Naive thymus-derived CD4-positive, alpha-beta T cell (primary cell): ENCODE measurements at regions not wholly inside any gene's neighbourhood (a gene's known extent, or its start where the extent isn't known, plus 50 kb on each side); places are given as distances from the start of the nearest gene placed in this dataset.

Experiments
- ATAC-seq: fragments of 150-1000 bp; cut with Tn5 transposase; 2 replicates; pipeline ENCODE4 v1.10.0; 2021; ENCODE audit warnings: mild to moderate bottlenecking, moderate library complexity
- CTCF ChIA-PET: fragments of 350-600 bp; sonication (Branson Sonifier 250); formaldehyde crosslinking; loops from one replicate; lab custom pipeline; 2021; ENCODE audit warnings: antibody characterized with exemption; lab: Charles Lee
- POLR2A ChIA-PET: fragments of 350-600 bp; sonication (Branson Sonifier 250); formaldehyde crosslinking; loops from one replicate; lab custom pipeline; 2021; ENCODE audit warnings: antibody characterized with exemption, inconsistent platforms; lab: Charles Lee
- DNase-seq, 9 donors: peaks; one replicate each; pipeline versions ENCODE4 v3.0.0 to v3.0.0-alpha.2; 2020 to 2022; ENCODE audit warnings: mixed read lengths in 1 of 9
- H3K27ac ChIP-seq: one replicate; pipeline ENCODE4 v1.7.0; 2013; ENCODE audit warnings: mild to moderate bottlenecking, low read depth, low read length, moderate library complexity
- H3K27me3 ChIP-seq, 2 donors: one replicate each; pipeline ENCODE4 v1.7.0; 2013; ENCODE audit warnings: low read length in 2 of 2, mild to moderate bottlenecking in 2 of 2, moderate library complexity in 2 of 2; ENCODE audit not compliant: control insufficient read depth in 2 of 2, insufficient read depth in 2 of 2
- H3K36me3 ChIP-seq, 3 experiments: 1 replicate in 2 of 3; 2 replicates in 1 of 3; pipeline ENCODE4 v1.7.0; 2013; ENCODE audit warnings: low read length in 3 of 3, mild to moderate bottlenecking in 3 of 3, moderate library complexity in 1 of 3; ENCODE audit not compliant: insufficient read depth in 3 of 3, control insufficient read depth in 2 of 3
- H3K4me1 ChIP-seq, 2 donors: one replicate each; pipeline ENCODE4 v1.7.0; 2013; ENCODE audit warnings: low read length in 2 of 2, mild to moderate bottlenecking in 2 of 2, moderate library complexity in 1 of 2; ENCODE audit not compliant: control insufficient read depth in 2 of 2, insufficient read depth in 2 of 2
- H3K4me3 ChIP-seq: 2 replicates; pipeline ENCODE4 v1.7.0; 2013; ENCODE audit warnings: mild to moderate bottlenecking, low read length
- H3K9me3 ChIP-seq, 3 experiments: 1 replicate in 2 of 3; 2 replicates in 1 of 3; pipeline ENCODE4 v1.7.0; 2013; ENCODE audit warnings: low read length in 3 of 3; ENCODE audit not compliant: control insufficient read depth in 2 of 3
- H3K27ac Mint-ChIP-seq, 9 donors: one replicate each; pipeline ENCODE4 v1.8.0; 2020 to 2022; ENCODE audit warnings: mixed read lengths in 9 of 9, mild to moderate bottlenecking in 8 of 9, moderate library complexity in 5 of 9, inconsistent platforms in 2 of 9
- H3K27me3 Mint-ChIP-seq, 5 donors: one replicate each; pipeline ENCODE4 v1.8.0; 2021 to 2022; ENCODE audit warnings: mixed read lengths in 5 of 5, mild to moderate bottlenecking in 1 of 5
- H3K36me3 Mint-ChIP-seq, 5 donors: one replicate each; pipeline ENCODE4 v1.8.0; 2020 to 2022; ENCODE audit warnings: mixed read lengths in 5 of 5, mild to moderate bottlenecking in 3 of 5, inconsistent platforms in 1 of 5
- H3K4me1 Mint-ChIP-seq, 7 donors: one replicate each; pipeline ENCODE4 v1.8.0; 2020 to 2022; ENCODE audit warnings: mixed read lengths in 7 of 7, mild to moderate bottlenecking in 3 of 7, inconsistent platforms in 1 of 7
- H3K4me3 Mint-ChIP-seq, 10 donors: one replicate each; pipeline ENCODE4 v1.8.0; 2020 to 2022; ENCODE audit warnings: mild to moderate bottlenecking in 10 of 10, mixed read lengths in 10 of 10, moderate library complexity in 6 of 10, inconsistent platforms in 2 of 10
- H3K9me3 Mint-ChIP-seq, 11 donors: one replicate each; pipeline ENCODE4 v1.8.0; 2020 to 2022; ENCODE audit warnings: mixed read lengths in 11 of 11, mild to moderate bottlenecking in 4 of 11, inconsistent platforms in 1 of 11, moderate library complexity in 1 of 11
- intact Hi-C, 2 donors: fragments of 100-400 bp; cut with micrococcal nuclease; formaldehyde crosslinking; loops; one replicate each; pipeline ENCODE4 v1.15.1; 2023

DNA sequence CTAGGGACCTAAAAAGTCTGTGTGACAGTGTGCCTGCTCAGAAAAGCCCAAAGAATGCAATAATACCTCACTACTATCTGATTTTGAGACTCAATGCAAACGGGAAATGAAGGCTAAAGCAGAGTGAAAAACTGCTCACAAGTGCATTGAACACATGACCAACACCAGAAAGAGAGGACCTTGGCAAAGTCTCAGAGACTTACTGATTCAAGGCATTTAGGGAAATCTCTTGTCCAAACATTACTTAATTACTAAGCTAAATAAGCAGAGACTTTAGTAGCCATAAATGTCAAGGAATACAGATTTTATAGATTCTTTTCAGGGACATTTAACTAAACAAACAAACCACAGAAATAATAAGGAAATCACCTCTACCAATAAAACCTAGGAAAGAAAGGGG is 916.0 kb downstream of the FSTL5 start:
- intact Hi-C loops = no loop called here
- Mint-ChIP-seq H3K9me3 (peaks cover 0 to 21% (median 7%) of the 10 kb centered on the region in 11 donors), H3K4me1 (no peaks in the 10 kb centered on the region), H3K36me3 (no peaks in the 10 kb centered on the region), H3K27ac (no peak overlapping the region), H3K27me3 (no peaks in the 10 kb centered on the region), H3K4me3 (no peak overlapping the region)
- peaks cover 0 to 3% (median 0%) of the 10 kb centered on the region in 3 experiments for H3K9me3 ChIP-seq
- H3K27me3 ChIP-seq = no peaks in the 10 kb centered on the region
- ATAC-seq = no peak
- no peak overlapping the region for H3K4me3 ChIP-seq
- H3K27ac ChIP-seq = no peak overlapping the region
- H3K4me1 ChIP-seq = no peaks in the 10 kb centered on the region
- no peaks in the 10 kb centered on the region for H3K36me3 ChIP-seq
- POLR2A ChIA-PET = no interaction called here
- CTCF ChIA-PET = no interaction called here
- DNase-seq = no peak

DNA sequence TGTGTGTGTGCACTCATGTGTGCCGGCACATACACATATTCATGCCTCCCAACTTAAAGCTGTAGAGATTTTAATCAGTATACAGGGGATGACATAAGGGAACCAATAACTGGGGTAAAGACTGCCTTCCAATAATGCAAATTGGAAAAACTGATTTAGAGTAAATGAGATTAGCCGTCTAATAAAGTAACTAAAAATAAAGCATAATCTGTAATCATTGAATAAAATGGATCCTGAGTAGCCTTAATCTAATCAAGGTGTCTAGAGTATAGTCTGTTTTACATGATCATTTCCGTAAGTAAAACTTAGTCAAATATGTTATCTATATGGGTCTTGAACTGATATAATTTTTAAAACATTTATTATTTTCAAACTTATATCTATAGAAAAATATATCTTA is 925.8 kb downstream of the FSTL5 start:
- CTCF ChIA-PET = no interaction called here

DNA sequence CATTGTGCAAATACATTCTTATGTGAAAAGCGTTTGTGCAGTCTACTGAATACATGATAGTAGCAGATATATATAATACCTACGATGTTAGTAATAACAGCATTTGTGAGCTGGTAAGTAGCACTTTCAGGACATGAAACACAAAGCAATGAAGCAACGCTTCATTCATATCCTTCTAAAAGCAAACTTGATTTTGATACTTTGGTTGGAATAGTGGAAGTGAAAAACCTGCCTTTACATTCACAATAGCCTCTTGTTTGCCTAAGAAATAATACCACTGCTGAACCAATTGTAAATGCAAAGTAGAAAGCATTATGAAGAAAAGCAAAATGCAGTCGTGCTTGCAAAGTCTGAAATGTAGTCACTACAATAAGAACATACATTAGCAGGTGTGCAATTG is 926.3 kb downstream of the FSTL5 start:
- no peaks in the 10 kb centered on the region for H3K36me3 Mint-ChIP-seq
- ChIA-PET CTCF (no interaction called here), POLR2A (no interaction called here)
- no peak overlapping the region for H3K4me3 ChIP-seq
- intact Hi-C loops = no loop called here
- no peaks in the 10 kb centered on the region for H3K27me3 Mint-ChIP-seq
- no peaks in the 10 kb centered on the region for H3K4me1 Mint-ChIP-seq
- DNase-seq = no peak
- H3K27ac ChIP-seq = no peak overlapping the region
- peaks cover 0 to 16% (median 0%) of the 10 kb centered on the region in 11 donors for H3K9me3 Mint-ChIP-seq
- H3K9me3 ChIP-seq = no peaks in the 10 kb centered on the region
- no peaks in the 10 kb centered on the region for H3K36me3 ChIP-seq
- H3K27me3 ChIP-seq = no peaks in the 10 kb centered on the region
- H3K4me3 Mint-ChIP-seq = no peak overlapping the region
- no peak for ATAC-seq
- no peaks in the 10 kb centered on the region for H3K4me1 ChIP-seq
- no peak overlapping the region for H3K27ac Mint-ChIP-seq

More for the DNA sequence above, 925.8 kb downstream of the FSTL5 start:
- H3K36me3 Mint-ChIP-seq = no peaks in the 10 kb centered on the region
- H3K9me3 ChIP-seq = no peaks in the 10 kb centered on the region
- H3K4me3 Mint-ChIP-seq = no peak overlapping the region
- H3K4me1 Mint-ChIP-seq = no peaks in the 10 kb centered on the region
- H3K27ac Mint-ChIP-seq = no peak overlapping the region
- no peaks in the 10 kb centered on the region for H3K27me3 Mint-ChIP-seq
- H3K9me3 Mint-ChIP-seq = peaks cover 0 to 16% (median 0%) of the 10 kb centered on the region in 11 donors
- H3K4me3 ChIP-seq = no peak overlapping the region
- no peak overlapping the region for H3K27ac ChIP-seq
- H3K36me3 ChIP-seq = no peaks in the 10 kb centered on the region
- H3K4me1 ChIP-seq = no peaks in the 10 kb centered on the region
- intact Hi-C loops = no loop called here
- no peaks in the 10 kb centered on the region for H3K27me3 ChIP-seq
- POLR2A ChIA-PET = no interaction called here
- ATAC-seq (no peak), DNase-seq (no peak)

DNA sequence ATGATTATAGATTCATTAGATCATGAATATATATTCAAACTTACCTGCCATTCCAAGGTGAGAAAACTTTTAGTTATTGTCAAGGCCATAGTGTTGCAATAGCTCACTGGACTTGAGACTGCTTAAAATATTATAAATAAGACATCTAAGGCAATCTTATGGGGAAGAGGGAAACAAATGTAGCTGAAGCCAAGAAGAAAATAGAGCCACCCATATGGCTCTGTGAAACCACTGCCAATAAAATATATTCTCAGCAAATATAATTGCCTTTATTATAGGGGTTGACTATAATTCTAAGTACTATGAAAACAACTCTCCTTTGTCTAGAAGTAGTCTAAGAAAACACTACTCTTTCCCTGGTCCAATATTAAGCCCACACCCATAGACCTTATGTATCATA is 938.5 kb downstream of the FSTL5 start:
- no peak overlapping the region for H3K4me3 Mint-ChIP-seq
- ChIA-PET POLR2A (no interaction called here), CTCF (no interaction called here)
- H3K9me3 ChIP-seq = no peaks in the 10 kb centered on the region
- H3K27me3 ChIP-seq = no peaks in the 10 kb centered on the region
- DNase-seq = no peak
- no peaks in the 10 kb centered on the region for H3K4me1 Mint-ChIP-seq
- no peaks in the 10 kb centered on the region for H3K36me3 ChIP-seq
- no peak for ATAC-seq
- H3K27ac Mint-ChIP-seq = no peak overlapping the region
- intact Hi-C loops = no loop called here
- H3K4me3 ChIP-seq = no peak overlapping the region
- no peaks in the 10 kb centered on the region for H3K27me3 Mint-ChIP-seq
- H3K4me1 ChIP-seq = no peaks in the 10 kb centered on the region
- H3K36me3 Mint-ChIP-seq = no peaks in the 10 kb centered on the region
- H3K9me3 Mint-ChIP-seq = peaks cover 5 to 24% (median 10%) of the 10 kb centered on the region in 11 donors
- no peak overlapping the region for H3K27ac ChIP-seq

DNA sequence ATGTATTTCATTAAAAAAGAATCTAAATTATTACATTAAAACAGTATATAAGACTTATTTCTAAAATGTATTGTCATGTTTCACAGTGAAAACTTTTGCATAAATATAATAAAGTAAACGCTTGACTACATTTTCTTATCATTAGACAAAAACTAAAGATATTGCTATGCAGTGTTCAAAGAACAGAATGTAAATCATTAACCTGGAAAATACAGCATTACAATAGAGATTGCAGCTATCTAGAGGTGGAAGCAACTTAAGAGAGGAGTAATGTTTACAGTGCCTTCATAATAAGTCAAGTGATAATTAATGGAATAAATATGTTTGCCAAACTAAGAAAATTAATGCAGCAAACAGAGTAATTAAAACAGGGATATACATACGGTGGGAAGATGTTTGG is 940.9 kb downstream of the FSTL5 start:
- Histone ChIP-seq H3K36me3 (no peaks in the 10 kb centered on the region), H3K27ac (no peak overlapping the region), H3K4me3 (no peak overlapping the region), H3K4me1 (no peaks in the 10 kb centered on the region), H3K27me3 (no peaks in the 10 kb centered on the region), H3K9me3 (no peaks in the 10 kb centered on the region)
- Mint-ChIP-seq H3K4me3 (no peak overlapping the region), H3K36me3 (no peaks in the 10 kb centered on the region), H3K27me3 (no peaks in the 10 kb centered on the region), H3K9me3 (peaks cover 3 to 19% (median 9%) of the 10 kb centered on the region in 11 donors), H3K27ac (no peak overlapping the region), H3K4me1 (no peaks in the 10 kb centered on the region)
- ATAC-seq = no peak
- intact Hi-C loops = no loop called here
- ChIA-PET POLR2A (no interaction called here), CTCF (no interaction called here)
- no peak for DNase-seq

DNA sequence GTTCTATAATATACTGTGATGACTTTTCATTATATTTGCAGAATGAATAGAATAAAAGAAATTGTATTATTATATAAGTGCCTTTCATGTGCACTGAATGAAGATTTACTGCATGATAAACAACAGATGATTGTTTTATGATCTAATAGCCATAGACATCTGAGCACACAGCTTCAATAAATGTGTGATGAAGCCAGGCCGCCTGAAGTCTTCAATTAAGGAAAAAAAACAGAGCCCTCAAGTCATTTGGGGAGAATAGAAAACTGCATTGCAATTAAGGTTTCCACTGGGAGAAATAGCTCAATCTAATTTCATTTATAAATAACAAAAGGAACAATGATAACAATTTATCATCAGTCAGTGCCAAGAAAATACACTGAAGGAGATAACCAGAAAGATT is 955.2 kb downstream of the FSTL5 start:
- intact Hi-C loops = no loop called here
- Histone ChIP-seq H3K27ac (no peak overlapping the region), H3K4me1 (no peaks in the 10 kb centered on the region), H3K9me3 (no peaks in the 10 kb centered on the region), H3K27me3 (no peaks in the 10 kb centered on the region), H3K36me3 (no peaks in the 10 kb centered on the region), H3K4me3 (no peak overlapping the region)
- no peaks in the 10 kb centered on the region for H3K36me3 Mint-ChIP-seq
- DNase-seq (no peak), ATAC-seq (no peak)
- peaks cover 0 to 18% (median 7%) of the 10 kb centered on the region in 11 donors for H3K9me3 Mint-ChIP-seq
- no peak overlapping the region for H3K4me3 Mint-ChIP-seq
- no peaks in the 10 kb centered on the region for H3K27me3 Mint-ChIP-seq
- ChIA-PET POLR2A (no interaction called here), CTCF (no interaction called here)
- no peaks in the 10 kb centered on the region for H3K4me1 Mint-ChIP-seq
- no peak overlapping the region for H3K27ac Mint-ChIP-seq

DNA sequence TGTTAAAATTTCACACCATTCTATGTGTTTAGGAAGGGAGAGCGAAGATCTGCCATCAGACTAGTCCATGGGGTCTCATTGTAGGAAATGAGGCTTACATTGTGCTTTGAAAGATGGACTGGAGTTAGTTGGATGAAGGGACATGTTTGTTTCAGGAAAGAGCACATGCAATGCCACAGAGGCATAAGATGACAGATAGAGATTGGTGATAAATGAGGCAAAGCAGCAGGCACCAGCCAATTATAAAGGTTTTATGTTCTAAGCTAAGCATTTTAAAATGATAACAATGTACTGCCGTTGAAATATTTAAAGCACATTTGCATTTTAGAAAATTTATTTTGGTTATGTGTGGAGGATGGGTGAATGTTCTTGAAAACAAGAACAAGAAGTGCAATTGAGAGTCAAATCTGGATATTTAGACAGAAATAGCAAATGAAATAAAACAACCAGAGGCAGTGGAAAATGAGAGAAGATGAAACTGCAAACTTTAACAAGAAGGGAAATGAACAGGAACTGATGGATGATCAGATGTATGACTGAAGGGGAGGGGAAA is 957.2 kb downstream of the FSTL5 start:
- Histone ChIP-seq H3K4me3 (no peak overlapping the region), H3K27me3 (no peaks in the 10 kb centered on the region), H3K27ac (no peak overlapping the region), H3K9me3 (no peaks in the 10 kb centered on the region), H3K36me3 (no peaks in the 10 kb centered on the region), H3K4me1 (no peaks in the 10 kb centered on the region)
- Mint-ChIP-seq H3K27ac (no peak overlapping the region), H3K27me3 (no peaks in the 10 kb centered on the region), H3K9me3 (peaks cover 0 to 8% (median 5%) of the 10 kb centered on the region in 11 donors), H3K4me3 (no peak overlapping the region), H3K4me1 (no peaks in the 10 kb centered on the region), H3K36me3 (no peaks in the 10 kb centered on the region)
- DNase-seq (no peak), ATAC-seq (no peak)
- ChIA-PET POLR2A (no interaction called here), CTCF (no interaction called here)
- intact Hi-C loops = no loop called here
